EH (cell line): ENCODE measurements at regions not wholly inside any gene's neighbourhood (a gene's known extent, or its start where the extent isn't known, plus 50 kb on each side); places are given as distances from the start of the nearest gene placed in this dataset.

Experiments used
- DNase-seq: peaks from one replicate; pipeline ENCODE4 v3.0.0-alpha.2; 2015; ENCODE audit warnings: low read depth

DNA sequence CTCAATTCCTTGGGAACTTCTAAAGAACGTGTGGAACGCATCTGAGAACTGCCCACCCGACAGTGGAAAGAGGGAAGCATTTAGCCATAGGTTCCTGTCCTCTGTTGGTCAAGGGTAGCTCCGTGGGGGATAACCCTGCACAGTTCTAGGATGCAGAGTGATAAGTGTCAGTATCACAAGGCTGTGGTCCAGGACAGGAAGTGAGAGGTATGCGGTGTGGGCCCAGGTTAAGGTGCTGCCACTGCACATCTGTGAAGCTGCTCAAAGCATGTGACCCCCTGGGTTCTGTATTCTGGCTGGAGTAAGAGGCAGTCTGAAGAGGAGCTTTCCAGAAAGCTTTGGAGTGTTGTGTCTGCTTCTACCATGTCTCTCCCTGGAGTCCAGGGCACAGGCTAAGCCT, 51.7 kb upstream of the HES1 start:
- no peak for DNase-seq
